ES-I3 (cell line): ENCODE measurements at regions not wholly inside any gene's neighbourhood (a gene's known extent, or its start where the extent isn't known, plus 50 kb on each side); places are given as distances from the start of the nearest gene placed in this dataset.

Experiments used
- H3K36me3 ChIP-seq: 2 replicates; pipeline ENCODE4 v1.6.1; 2013; ENCODE audit warnings: mild to moderate bottlenecking, low read length, control low read depth, moderate library complexity; ENCODE audit not compliant: insufficient read depth
- H3K4me1 ChIP-seq: 2 replicates; pipeline ENCODE4 v1.6.1; 2013; ENCODE audit warnings: mild to moderate bottlenecking, control low read depth, low read length; ENCODE audit not compliant: insufficient read depth
- H3K9ac ChIP-seq: 2 replicates; pipeline ENCODE4 v1.6.1; 2013; ENCODE audit warnings: low read depth, mild to moderate bottlenecking, low read length, moderate library complexity
- H3K9me3 ChIP-seq: 2 replicates; pipeline ENCODE4 v1.6.1; 2013; ENCODE audit warnings: mild to moderate bottlenecking, low read length, moderate library complexity; ENCODE audit not compliant: control insufficient read depth, insufficient read depth

DNA sequence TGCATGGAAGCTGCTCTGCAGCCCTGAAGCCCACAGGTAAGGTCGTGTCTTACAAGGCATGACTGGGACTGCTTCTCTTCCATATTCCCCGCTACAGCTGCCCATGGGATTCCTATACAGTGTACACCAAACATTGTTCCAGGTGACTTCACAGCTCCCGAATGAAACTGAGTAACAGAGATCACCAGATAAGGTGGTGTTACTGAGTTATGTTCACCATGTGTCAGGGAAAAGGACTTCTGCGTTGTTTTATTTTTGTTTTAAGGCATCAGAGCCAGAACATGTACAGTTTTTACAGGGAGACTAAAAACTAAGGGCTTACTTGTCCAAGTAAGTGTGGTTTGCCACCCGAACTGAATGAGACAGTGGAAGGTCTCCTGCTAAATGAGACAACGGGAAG is 138.3 kb downstream of the CD83 start:
- no peaks in the 10 kb centered on the region for H3K9me3 ChIP-seq
- no peak overlapping the region for H3K9ac ChIP-seq
- peaks cover 13% of the 10 kb centered on the region; the same call in 1 of the 2 replicates for H3K4me1 ChIP-seq
- H3K36me3 ChIP-seq: no peaks in the 10 kb centered on the region

DNA sequence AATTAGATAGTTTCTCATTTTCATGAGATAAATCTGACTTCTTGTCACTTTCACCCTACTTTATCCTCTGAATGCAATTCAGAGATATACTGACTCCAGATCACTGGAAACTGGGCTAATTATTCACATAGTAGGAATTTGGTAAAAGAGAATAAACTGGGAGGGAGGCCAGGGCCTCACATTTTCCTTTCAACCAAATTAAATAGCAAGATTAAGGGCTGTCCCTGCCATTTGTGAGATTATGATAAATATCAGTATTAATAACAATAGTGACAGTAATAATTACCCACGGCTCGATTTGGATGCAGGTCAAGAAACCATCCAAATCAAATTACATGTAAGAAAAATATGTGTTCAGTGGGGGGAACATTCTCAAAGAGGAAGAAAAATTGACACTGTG is 140.5 kb downstream of the CD83 start:
- Histone ChIP-seq H3K9me3 (no peaks in the 10 kb centered on the region), H3K9ac (no peak overlapping the region), H3K36me3 (no peaks in the 10 kb centered on the region), H3K4me1 (peaks cover 13% of the 10 kb centered on the region; the same call in 1 of the 2 replicates)

- no peaks in the 10 kb centered on the region for H3K36me3 ChIP-seq
- no peak overlapping the region; the same call in 1 of the 2 replicates for H3K9ac ChIP-seq
- H3K9me3 ChIP-seq: peaks cover 3% of the 10 kb centered on the region; the same call in 1 of the 2 replicates
- peaks cover 13% of the 10 kb centered on the region; the same call in 1 of the 2 replicates for H3K4me1 ChIP-seq
Measured at GRCh38 chr6:14258695-14259593, 141.4 kb downstream of the CD83 start.

GRCh38 chr6:14259594-14260152 is 142.1 kb downstream of the CD83 start:
- H3K36me3 ChIP-seq: no peaks in the 10 kb centered on the region

GRCh38 chr6:14260839-14261238 is 143.3 kb downstream of the CD83 start:
- Histone ChIP-seq H3K4me1 (peaks cover 13% of the 10 kb centered on the region), H3K9me3 (peaks cover 4% of the 10 kb centered on the region; the same call in 1 of the 2 replicates), H3K36me3 (no peaks in the 10 kb centered on the region), H3K9ac (no peak overlapping the region)

More at GRCh38 chr6:14259594-14260152, 142.1 kb downstream of the CD83 start:
- Histone ChIP-seq H3K4me1 (peaks cover 13% of the 10 kb centered on the region; the same call in 1 of the 2 replicates), H3K9me3 (peaks cover 4% of the 10 kb centered on the region; the same call in 1 of the 2 replicates), H3K9ac (no peak overlapping the region)

DNA sequence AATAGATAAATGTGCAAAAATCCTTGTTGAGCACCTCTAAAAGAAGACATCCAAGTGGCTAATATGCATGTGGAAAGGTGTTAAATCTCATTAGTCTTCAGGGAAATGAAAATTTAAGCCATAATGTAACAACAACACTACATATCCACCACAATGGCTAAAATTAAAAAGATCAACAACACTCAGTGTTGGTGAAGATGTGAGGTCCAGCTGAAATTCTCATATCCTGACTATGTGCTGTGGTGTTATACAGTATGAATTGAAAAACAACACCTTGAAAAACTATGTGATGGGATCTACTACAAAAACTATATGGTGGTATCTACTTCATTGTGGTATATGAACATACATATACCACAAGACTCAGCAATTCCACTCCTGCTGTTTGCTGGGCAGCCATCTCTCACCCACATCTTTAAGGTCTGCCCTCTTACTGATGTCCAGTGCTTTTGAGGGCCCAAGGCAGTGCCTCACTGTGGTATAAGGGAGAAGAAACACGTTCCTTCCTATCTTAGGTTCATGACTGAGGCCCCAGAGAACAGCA is 146.4 kb downstream of the CD83 start:
- Histone ChIP-seq H3K36me3 (no peaks in the 10 kb centered on the region), H3K4me1 (peaks cover 8% of the 10 kb centered on the region), H3K9ac (no peak overlapping the region), H3K9me3 (peaks cover 4% of the 10 kb centered on the region; the same call in 1 of the 2 replicates)

DNA sequence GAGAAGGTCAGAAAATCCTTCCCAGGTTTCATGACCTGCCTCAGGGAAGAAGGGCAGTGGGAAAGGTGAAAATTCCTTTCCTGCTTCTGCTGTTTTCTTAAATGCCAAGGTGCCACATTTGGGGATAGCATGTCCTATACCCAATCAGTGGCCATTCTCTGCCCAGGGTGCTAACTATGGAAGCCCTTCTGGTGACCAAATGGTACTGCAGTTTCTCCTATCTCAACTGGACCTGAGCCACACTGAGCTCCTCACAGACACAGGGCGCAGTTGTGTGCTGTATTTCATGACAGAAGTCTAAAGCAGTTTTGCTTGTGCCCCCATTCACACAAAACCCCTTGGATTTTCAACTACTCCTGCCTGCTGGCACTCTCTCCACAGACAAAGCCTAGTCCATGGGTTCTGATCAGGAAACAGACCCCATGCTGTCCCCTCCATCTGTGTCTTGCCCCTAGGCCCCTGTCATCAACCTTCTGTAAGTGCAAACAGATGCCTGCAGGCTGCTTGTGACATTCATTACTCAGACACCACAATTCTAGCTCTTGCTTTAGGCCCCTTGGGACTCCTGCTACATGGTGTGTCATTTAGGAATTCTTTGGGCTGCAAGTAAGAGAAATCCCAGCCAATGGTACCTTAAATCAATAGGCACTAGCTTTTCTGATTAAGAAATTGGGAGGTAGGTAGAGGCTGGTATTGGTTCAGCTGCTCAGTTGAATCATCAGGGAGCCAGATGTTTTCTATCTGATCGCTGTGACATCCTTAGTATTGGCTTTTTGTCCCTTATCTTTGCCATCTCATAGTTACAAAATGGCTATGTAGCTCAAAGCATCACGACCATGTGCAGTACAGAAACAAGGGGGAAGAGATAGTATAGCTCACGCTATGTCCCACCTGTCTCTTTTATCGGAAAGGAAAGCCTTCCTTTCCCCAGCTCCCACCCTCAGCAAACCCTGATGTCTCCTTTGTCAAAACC is 147.8 kb downstream of the CD83 start:
- H3K9ac ChIP-seq: no peak overlapping the region

DNA sequence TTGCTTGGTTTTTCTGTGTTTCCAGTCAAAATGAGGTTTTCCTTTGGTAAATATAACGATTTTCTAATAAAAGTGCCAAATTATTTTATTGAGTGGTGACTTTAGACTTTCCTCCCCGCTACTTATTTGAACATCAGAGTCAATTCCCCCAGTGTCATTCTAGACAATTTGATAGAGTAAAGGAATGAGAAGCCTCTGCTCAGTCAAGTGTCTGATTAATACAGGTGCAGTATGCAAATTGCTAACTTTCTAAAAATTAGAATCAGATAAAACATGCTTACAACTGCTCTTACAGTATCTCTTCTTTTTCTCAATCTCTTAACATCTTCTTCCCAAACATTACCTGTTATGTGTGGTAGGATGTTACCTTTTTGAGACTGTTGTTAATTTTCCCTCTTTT is 148.7 kb downstream of the CD83 start:
- Histone ChIP-seq H3K4me1 (no peaks in the 10 kb centered on the region; the same call in none of the 2 replicates), H3K36me3 (no peaks in the 10 kb centered on the region), H3K9me3 (peaks cover 4% of the 10 kb centered on the region; the same call in 1 of the 2 replicates), H3K9ac (no peak overlapping the region)

More for the DNA sequence above, 147.8 kb downstream of the CD83 start:
- no peaks in the 10 kb centered on the region; the same call in 1 of the 2 replicates for H3K4me1 ChIP-seq
- peaks cover 4% of the 10 kb centered on the region; the same call in 1 of the 2 replicates for H3K9me3 ChIP-seq
- no peaks in the 10 kb centered on the region for H3K36me3 ChIP-seq

GRCh38 chr6:14267885-14268660 is 150.5 kb downstream of the CD83 start:
- Histone ChIP-seq H3K4me1 (peaks cover 5% of the 10 kb centered on the region), H3K36me3 (no peaks in the 10 kb centered on the region), H3K9ac (no peak overlapping the region), H3K9me3 (peaks cover 8% of the 10 kb centered on the region; the same call in 1 of the 2 replicates)

- Histone ChIP-seq H3K9me3 (peaks cover 4% of the 10 kb centered on the region; the same call in 1 of the 2 replicates), H3K9ac (no peak overlapping the region), H3K4me1 (peaks cover 13% of the 10 kb centered on the region)
Measured at GRCh38 chr6:14269436-14269835, 151.9 kb downstream of the CD83 start.

GRCh38 chr6:14270142-14270893 is 152.7 kb downstream of the CD83 start:
- H3K4me1 ChIP-seq: peaks cover 13% of the 10 kb centered on the region
- no peak overlapping the region for H3K9ac ChIP-seq
- H3K9me3 ChIP-seq: peaks cover 4% of the 10 kb centered on the region; the same call in 1 of the 2 replicates
- H3K36me3 ChIP-seq: no peaks in the 10 kb centered on the region

More at GRCh38 chr6:14269436-14269835, 151.9 kb downstream of the CD83 start:
- H3K36me3 ChIP-seq: no peaks in the 10 kb centered on the region

DNA sequence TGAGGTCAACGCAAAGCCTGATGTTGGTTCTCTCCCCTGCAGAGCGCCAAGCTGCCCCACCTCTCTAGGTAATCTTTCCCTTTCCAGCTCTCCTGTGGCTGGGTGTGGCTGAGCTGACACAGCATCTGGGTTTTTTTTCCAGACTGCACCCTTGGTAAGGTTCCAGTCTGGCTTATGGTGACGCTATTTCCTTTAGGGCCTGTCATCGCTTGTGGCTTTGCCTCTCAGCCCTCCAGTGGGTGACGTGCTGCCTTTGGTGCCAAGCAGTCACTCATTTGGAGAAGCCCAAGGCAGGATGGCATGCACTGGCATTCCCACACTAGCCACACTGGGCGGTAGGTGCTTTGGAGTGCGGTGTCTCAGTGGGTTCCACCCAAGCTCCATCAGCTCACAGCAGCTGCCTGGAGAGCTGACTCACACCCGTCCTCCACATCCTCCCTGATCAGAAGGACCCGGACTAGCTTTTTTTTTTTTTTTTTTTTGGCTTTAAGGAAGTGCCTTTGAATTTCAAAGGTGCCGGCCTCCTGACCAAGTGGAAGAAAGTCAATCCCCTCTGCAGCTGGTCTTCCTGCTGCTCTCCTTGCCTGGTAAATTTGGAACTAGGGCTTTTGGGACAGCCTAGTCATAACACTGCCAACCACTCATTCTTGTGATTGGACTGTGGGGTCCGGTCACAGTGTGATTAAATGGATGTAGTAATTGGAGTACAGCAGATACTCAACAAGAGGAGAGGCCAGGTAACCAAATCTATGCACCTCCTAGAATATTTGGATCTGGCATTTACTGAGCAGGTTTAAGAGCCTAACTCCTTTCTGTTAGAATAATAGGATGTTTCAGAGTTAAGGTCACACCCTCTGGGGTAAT is 153.6 kb downstream of the CD83 start:
- H3K9me3 ChIP-seq: peaks cover 4% of the 10 kb centered on the region; the same call in 1 of the 2 replicates
- no peaks in the 10 kb centered on the region for H3K36me3 ChIP-seq
- H3K9ac ChIP-seq: no peak overlapping the region
- H3K4me1 ChIP-seq: peaks cover 13% of the 10 kb centered on the region
